ENCODE measurements at regions not wholly inside any gene's neighbourhood (a gene's known extent, or its start where the extent isn't known, plus 50 kb on each side); places are given as distances from the start of the nearest gene placed in this dataset.

DNA sequence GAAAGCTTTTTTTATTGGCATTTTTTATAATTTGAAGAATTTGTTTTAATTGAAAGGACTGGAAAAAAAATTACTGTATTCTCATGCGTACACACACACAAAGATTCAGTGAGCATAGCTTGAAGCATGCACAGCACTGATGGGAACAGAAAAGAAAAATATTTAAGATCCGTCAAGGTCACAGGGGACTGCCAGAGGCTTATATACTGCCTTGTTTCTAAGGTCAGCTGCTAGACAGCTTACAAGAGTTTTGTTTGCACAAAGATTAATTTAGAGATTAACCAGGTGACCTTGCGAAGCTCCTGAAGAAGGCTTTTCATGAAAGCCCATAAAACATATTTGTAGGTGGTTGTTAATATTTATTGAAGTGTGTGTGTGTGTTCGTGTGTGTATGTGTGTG, 396.3 kb downstream of the TRIB2 start:
- Histone ChIP-seq H3K36me3 (ENCODE audit: control insufficient read depth, insufficient read depth, low read length) (no peaks in the 10 kb centered on the region), H3K4me3 (ENCODE audit: low read length) (no peak overlapping the region), H3K4me1 (ENCODE audit: control insufficient read depth, insufficient read depth, low read length) (no peaks in the 10 kb centered on the region), H3K27ac (ENCODE audit: low read length) (no peak overlapping the region), H3K27me3 (ENCODE audit: control insufficient read depth, insufficient read depth, low read length) (no peaks in the 10 kb centered on the region), H3K9me3 (ENCODE audit: control insufficient read depth, low read depth, low read length) (no peaks in the 10 kb centered on the region)
- 33% methylated on average over 1 of the region's 4 CpGs for WGBS (ENCODE audit: insufficient coverage, low lambda C conversion rate)
- peak in 1 of 2 donors; percentile 8 for DNase-seq

DNA sequence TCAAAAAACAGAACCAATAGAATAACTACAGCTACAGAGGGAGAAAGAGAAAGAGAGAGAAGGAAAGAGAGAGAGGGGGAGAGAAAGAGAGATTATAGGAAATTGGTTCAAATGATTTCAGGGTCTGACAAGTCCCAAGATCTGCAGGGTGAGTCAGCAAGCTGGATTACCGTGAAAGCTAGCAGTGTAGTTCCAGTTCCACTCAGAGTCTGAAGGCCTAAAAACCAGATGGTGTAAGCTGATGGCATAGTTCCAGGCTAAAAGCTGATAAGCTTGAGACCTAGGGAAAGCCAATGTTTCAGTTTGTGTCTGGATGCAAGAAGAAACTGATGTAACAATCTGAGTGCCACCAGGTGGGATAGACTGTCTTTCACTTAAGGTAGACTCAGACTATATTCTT, 397.7 kb downstream of the TRIB2 start:
- Histone ChIP-seq H3K9me3 (ENCODE audit: control insufficient read depth, low read depth, low read length) (no peaks in the 10 kb centered on the region), H3K27ac (ENCODE audit: low read length) (no peak overlapping the region)
- DNase-seq, result peak in 1 of 2 donors; percentile 8

DNA sequence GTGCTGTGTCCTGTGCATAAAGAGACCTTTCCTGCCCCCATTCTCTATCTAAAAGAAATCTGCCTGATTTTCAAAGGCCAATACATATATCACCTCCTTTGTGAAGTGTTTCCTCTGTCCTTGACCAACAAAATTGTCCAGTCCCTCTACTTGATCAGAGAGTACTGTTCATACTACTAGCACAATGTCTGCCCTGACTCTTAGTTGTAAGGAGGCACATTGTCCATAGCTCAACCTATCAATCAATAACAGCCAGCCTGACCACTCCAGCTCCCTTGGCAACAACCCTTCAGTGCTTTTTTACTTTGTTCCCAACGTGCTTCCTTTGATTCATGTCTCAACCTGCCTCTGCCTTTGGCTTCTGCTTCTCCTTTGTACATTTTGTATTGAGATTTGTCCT, 398.9 kb downstream of the TRIB2 start:
- Histone ChIP-seq H3K4me3 (ENCODE audit: low read length) (no peak overlapping the region), H3K27ac (ENCODE audit: low read length) (no peak overlapping the region), H3K9me3 (ENCODE audit: control insufficient read depth, low read depth, low read length) (no peaks in the 10 kb centered on the region), H3K36me3 (ENCODE audit: control insufficient read depth, insufficient read depth, low read length) (no peaks in the 10 kb centered on the region), H3K4me1 (ENCODE audit: control insufficient read depth, insufficient read depth, low read length) (no peaks in the 10 kb centered on the region), H3K27me3 (ENCODE audit: control insufficient read depth, insufficient read depth, low read length) (no peaks in the 10 kb centered on the region)
- 33% methylated on average over 1 of the region's 1 CpG for WGBS (ENCODE audit: insufficient coverage, low lambda C conversion rate)
- DNase-seq, result no peak

More for the DNA sequence above, 397.7 kb downstream of the TRIB2 start:
- WGBS (ENCODE audit: insufficient coverage, low lambda C conversion rate), result no CpG with 5 or more reads among the region's 1 CpG
- H3K27me3 ChIP-seq (ENCODE audit: control insufficient read depth, insufficient read depth, low read length), result no peaks in the 10 kb centered on the region
- H3K4me1 ChIP-seq (ENCODE audit: control insufficient read depth, insufficient read depth, low read length), result no peaks in the 10 kb centered on the region
- H3K36me3 ChIP-seq (ENCODE audit: control insufficient read depth, insufficient read depth, low read length), result no peaks in the 10 kb centered on the region
- H3K4me3 ChIP-seq (ENCODE audit: low read length), result no peak overlapping the region

DNA sequence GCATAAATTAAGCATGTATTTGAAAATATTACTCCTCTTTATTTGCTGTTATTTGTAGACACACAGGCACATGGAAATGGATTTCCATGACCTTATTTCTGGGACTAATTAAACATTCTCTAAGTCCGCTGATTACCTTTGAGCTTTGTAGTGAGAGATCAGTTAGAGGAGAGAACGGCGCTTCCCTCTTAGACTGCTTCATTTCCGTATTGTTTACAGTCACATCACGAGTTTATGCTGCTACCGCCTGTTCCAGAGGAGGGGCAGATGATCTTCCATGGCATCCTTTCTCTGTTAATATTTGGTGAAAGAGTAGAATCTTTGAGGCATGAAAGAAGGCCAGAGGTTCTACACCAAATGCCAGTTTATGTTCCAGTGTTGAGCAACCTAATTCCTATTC, 404.4 kb downstream of the TRIB2 start:
- Histone ChIP-seq H3K4me3 (ENCODE audit: low read length) (no peak overlapping the region), H3K27ac (ENCODE audit: low read length) (no peak overlapping the region), H3K27me3 (ENCODE audit: control insufficient read depth, insufficient read depth, low read length) (no peaks in the 10 kb centered on the region), H3K36me3 (ENCODE audit: control insufficient read depth, insufficient read depth, low read length) (no peaks in the 10 kb centered on the region), H3K4me1 (ENCODE audit: control insufficient read depth, insufficient read depth, low read length) (no peaks in the 10 kb centered on the region), H3K9me3 (ENCODE audit: control insufficient read depth, low read depth, low read length) (no peaks in the 10 kb centered on the region)
- 70% methylated on average over 2 of the region's 6 CpGs for WGBS (ENCODE audit: insufficient coverage, low lambda C conversion rate)
- no peak for DNase-seq

DNA sequence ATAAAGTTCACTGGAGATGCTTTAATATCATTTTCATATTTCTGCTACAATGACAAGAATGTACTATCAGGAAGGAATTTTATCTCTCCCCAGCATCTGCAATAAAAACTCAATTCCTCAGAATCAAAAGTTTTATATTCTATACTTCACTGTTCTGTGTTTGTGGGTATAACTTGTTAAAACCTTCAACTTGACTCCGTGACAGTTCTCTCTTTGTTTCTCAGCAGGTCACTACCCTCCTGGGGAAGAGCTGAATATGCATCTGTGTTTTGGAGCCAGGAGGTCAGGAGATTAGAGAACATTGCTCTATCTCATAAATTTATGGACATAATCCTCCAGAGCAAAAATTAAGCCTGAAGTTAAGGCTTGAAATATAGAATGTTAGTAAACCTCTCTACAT, 411.4 kb downstream of the TRIB2 start:
- Histone ChIP-seq H3K27me3 (ENCODE audit: control insufficient read depth, insufficient read depth, low read length) (no peaks in the 10 kb centered on the region), H3K27ac (ENCODE audit: low read length) (no peak overlapping the region), H3K36me3 (ENCODE audit: control insufficient read depth, insufficient read depth, low read length) (no peaks in the 10 kb centered on the region), H3K4me3 (ENCODE audit: low read length) (no peak overlapping the region), H3K4me1 (ENCODE audit: control insufficient read depth, insufficient read depth, low read length) (no peaks in the 10 kb centered on the region), H3K9me3 (ENCODE audit: control insufficient read depth, low read depth, low read length) (no peaks in the 10 kb centered on the region)
- no peak for DNase-seq
- WGBS (ENCODE audit: insufficient coverage, low lambda C conversion rate), result no CpG with 5 or more reads among the region's 1 CpG

DNA sequence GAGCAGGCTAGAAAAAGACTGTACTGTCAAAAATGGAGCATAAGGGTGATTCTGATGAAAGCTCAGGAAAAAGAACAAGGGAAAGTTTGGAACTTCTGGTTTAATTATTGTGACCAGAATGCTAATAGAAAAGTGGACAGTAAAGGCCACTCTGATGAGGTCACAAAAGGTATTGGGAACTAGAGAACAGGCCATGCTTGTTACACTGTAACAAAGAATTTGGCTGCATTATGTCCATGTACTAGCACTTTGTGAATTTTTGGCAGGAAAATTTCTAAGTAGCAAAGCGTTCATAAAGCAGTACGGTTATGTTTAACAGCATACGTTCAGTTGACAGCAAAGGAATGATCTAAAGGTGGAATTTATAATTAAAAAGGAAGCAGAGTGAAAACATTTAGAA, 418.6 kb downstream of the TRIB2 start:
- Histone ChIP-seq H3K9me3 (ENCODE audit: control insufficient read depth, low read depth, low read length) (no peaks in the 10 kb centered on the region), H3K36me3 (ENCODE audit: control insufficient read depth, insufficient read depth, low read length) (no peaks in the 10 kb centered on the region), H3K27me3 (ENCODE audit: control insufficient read depth, insufficient read depth, low read length) (no peaks in the 10 kb centered on the region), H3K27ac (ENCODE audit: low read length) (no peak overlapping the region), H3K4me3 (ENCODE audit: low read length) (no peak overlapping the region), H3K4me1 (ENCODE audit: control insufficient read depth, insufficient read depth, low read length) (no peaks in the 10 kb centered on the region)
- 80% methylated on average over 2 of the region's 3 CpGs for WGBS (ENCODE audit: insufficient coverage, low lambda C conversion rate)
- DNase-seq, result no peak

DNA sequence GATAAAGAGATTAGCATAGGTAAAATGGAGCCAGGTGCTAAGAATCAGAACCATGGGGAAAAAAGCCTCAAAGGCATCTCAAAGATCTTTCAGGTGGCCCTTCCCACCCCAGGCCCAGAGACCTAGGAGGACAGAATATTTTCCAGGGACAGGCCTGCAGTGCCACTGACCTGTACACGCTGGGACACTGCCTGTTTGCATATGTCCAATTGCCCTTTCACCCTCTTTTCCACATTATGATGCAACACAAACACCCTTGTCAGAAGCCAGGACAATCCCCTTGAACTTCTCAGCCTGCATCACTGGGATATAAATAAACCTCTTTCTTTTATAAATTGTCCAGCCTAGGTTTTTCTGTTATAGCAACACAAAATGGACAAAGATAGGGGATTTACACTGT, 419.1 kb downstream of the TRIB2 start:
- H3K36me3 ChIP-seq (ENCODE audit: control insufficient read depth, insufficient read depth, low read length), result no peaks in the 10 kb centered on the region
- no peaks in the 10 kb centered on the region for H3K27me3 ChIP-seq (ENCODE audit: control insufficient read depth, insufficient read depth, low read length)
- no peak overlapping the region for H3K27ac ChIP-seq (ENCODE audit: low read length)
- no peaks in the 10 kb centered on the region for H3K4me1 ChIP-seq (ENCODE audit: control insufficient read depth, insufficient read depth, low read length)
- WGBS (ENCODE audit: insufficient coverage, low lambda C conversion rate), result no CpG with 5 or more reads among the region's 1 CpG
- H3K9me3 ChIP-seq (ENCODE audit: control insufficient read depth, low read depth, low read length), result no peaks in the 10 kb centered on the region
- H3K4me3 ChIP-seq (ENCODE audit: low read length), result no peak overlapping the region
- DNase-seq, result no peak

DNA sequence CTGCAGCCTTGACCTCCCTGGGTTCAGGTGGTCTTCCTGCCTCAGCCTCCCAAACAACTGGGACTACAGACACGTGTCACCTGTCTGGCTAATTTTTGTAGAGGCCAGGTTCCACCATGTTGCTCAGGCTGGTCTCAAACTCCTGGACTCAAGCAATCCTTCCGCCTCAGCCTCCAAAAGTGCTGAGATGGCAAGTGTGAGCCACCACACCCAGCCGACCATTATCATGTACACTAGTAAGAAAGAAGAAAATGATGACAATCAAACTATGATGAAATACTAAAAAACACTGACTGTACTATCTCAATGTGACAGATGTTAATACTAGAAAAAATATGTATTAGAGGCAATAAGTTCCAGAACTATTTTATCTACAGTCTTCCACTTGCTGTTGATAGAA, 420.9 kb downstream of the TRIB2 start:
- H3K4me1 ChIP-seq (ENCODE audit: control insufficient read depth, insufficient read depth, low read length), result no peaks in the 10 kb centered on the region
- DNase-seq, result no peak
- H3K4me3 ChIP-seq (ENCODE audit: low read length), result no peak overlapping the region
- WGBS (ENCODE audit: insufficient coverage, low lambda C conversion rate), result no CpG with 5 or more reads among the region's 3 CpGs
- H3K9me3 ChIP-seq (ENCODE audit: control insufficient read depth, low read depth, low read length), result no peaks in the 10 kb centered on the region
- H3K27ac ChIP-seq (ENCODE audit: low read length), result no peak overlapping the region
- H3K36me3 ChIP-seq (ENCODE audit: control insufficient read depth, insufficient read depth, low read length), result no peaks in the 10 kb centered on the region
- H3K27me3 ChIP-seq (ENCODE audit: control insufficient read depth, insufficient read depth, low read length), result no peaks in the 10 kb centered on the region

DNA sequence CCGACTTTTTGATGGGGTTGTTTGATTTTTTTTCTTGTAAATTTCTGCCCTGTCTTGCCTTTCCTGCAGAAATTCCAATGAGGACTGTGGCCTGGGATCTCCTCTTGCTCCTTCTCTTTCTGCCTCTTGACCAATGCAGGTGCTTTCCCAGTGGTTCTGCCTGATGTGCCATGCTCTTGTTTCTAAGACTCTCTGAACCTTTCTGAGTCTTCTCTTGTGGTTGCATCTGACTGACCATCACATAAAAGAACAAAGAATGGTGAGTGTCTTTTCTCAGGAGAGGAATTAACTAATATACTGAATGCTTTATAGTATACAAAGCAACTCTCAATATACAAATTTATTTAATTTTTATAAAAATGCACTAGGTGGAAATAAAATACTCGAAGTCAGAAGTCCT, 424.6 kb downstream of the TRIB2 start:
- H3K27me3 ChIP-seq (ENCODE audit: control insufficient read depth, insufficient read depth, low read length), result no peaks in the 10 kb centered on the region
- no peak for DNase-seq
- no peaks in the 10 kb centered on the region for H3K9me3 ChIP-seq (ENCODE audit: control insufficient read depth, low read depth, low read length)
- WGBS (ENCODE audit: insufficient coverage, low lambda C conversion rate), result 100% methylated on average over 1 of the region's 2 CpGs
- H3K27ac ChIP-seq (ENCODE audit: low read length), result no peak overlapping the region
- H3K4me1 ChIP-seq (ENCODE audit: control insufficient read depth, insufficient read depth, low read length), result no peaks in the 10 kb centered on the region
- no peak overlapping the region for H3K4me3 ChIP-seq (ENCODE audit: low read length)
- no peaks in the 10 kb centered on the region for H3K36me3 ChIP-seq (ENCODE audit: control insufficient read depth, insufficient read depth, low read length)

DNA sequence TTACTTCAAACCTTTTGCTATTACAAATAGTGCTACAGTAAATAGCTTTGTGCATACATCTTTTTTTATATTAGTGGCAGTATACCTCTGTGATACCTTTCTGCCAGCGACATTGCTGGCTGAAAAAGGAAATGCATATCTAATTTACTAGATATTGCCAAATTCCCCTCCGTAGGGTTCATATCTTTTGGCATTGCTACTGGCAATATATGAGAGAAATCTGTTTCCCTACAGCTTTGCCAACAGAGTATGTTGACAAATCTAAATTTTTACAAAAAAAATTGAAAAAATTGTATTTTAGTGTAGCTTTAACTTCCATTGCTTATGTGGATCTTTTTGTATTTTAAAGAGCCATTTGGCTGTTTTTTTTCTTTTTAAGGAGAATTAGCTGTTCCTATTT, 426.7 kb downstream of the TRIB2 start:
- WGBS (ENCODE audit: insufficient coverage, low lambda C conversion rate), result no CpG with 5 or more reads among the region's 2 CpGs
- DNase-seq, result no peak
- H3K27me3 ChIP-seq (ENCODE audit: control insufficient read depth, insufficient read depth, low read length), result no peaks in the 10 kb centered on the region
- no peaks in the 10 kb centered on the region for H3K9me3 ChIP-seq (ENCODE audit: control insufficient read depth, low read depth, low read length)
- no peaks in the 10 kb centered on the region for H3K4me1 ChIP-seq (ENCODE audit: control insufficient read depth, insufficient read depth, low read length)
- H3K27ac ChIP-seq (ENCODE audit: low read length), result no peak overlapping the region
- no peaks in the 10 kb centered on the region for H3K36me3 ChIP-seq (ENCODE audit: control insufficient read depth, insufficient read depth, low read length)
- H3K4me3 ChIP-seq (ENCODE audit: low read length), result no peak overlapping the region

DNA sequence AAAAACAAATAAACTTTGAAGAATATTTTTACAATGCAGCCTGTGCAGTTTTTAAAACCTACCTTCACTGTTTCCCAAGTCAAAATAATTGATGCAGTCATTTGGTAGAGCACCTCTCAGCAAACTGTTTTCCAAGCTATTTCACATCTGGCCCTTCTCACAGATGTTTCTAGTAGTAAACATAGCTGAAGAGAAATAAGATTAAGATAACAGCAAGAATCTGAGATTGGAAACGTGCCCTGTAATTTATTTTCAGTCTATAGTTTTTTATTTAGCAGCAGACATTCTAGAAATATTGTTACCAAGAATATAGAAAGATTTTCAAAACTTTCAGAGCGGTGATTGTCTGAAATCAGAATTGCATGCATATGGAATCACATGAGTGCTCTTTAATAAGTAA, 440.2 kb downstream of the TRIB2 start:
- WGBS (ENCODE audit: insufficient coverage, low lambda C conversion rate), result no CpG with 5 or more reads among the region's 2 CpGs
- Histone ChIP-seq H3K27ac (ENCODE audit: low read length) (no peak overlapping the region), H3K36me3 (ENCODE audit: control insufficient read depth, insufficient read depth, low read length) (no peaks in the 10 kb centered on the region), H3K4me3 (ENCODE audit: low read length) (no peak overlapping the region), H3K4me1 (ENCODE audit: control insufficient read depth, insufficient read depth, low read length) (no peaks in the 10 kb centered on the region), H3K27me3 (ENCODE audit: control insufficient read depth, insufficient read depth, low read length) (no peaks in the 10 kb centered on the region), H3K9me3 (ENCODE audit: control insufficient read depth, low read depth, low read length) (no peaks in the 10 kb centered on the region)
- DNase-seq, result no peak
